HEK293 (cell line): ENCODE measurements at regions not wholly inside any gene's neighbourhood (a gene's known extent, or its start where the extent isn't known, plus 50 kb on each side); places are given as distances from the start of the nearest gene placed in this dataset.

Experiments used
- CTCF ChIA-PET: fragments of 350-600 bp; formaldehyde crosslinking; extraction: SDS; loops from one replicate; lab custom pipeline; 2021; ENCODE audit warnings: antibody characterized with exemption; lab: Yijun Ruan, JAX
- POLR2A ChIA-PET: fragments of 300-600 bp; formaldehyde crosslinking; extraction: SDS; loops from one replicate; lab custom pipeline; 2020; ENCODE audit warnings: antibody characterized with exemption, inconsistent platforms; lab: Yijun Ruan, JAX
- H3K27ac ChIP-seq: fragments of 200-500 bp; sonication (Bioruptor generic); 2 replicates; pipeline ENCODE4 v1.5.1; 2014; ENCODE audit warnings: low read depth, low read length, control low read depth, inconsistent platforms; ENCODE audit errors: extremely low read depth
- H3K36me3 ChIP-seq, 2 experiments: fragments of 200-500 bp in 1 of 2; sonication (Bioruptor generic) in 1 of 2; 1 replicate in 1 of 2; 2 replicates in 1 of 2; pipeline ENCODE4 v1.5.1; 2014 to 2017; ENCODE audit warnings: inconsistent platforms in 2 of 2, low read length in 2 of 2; ENCODE audit not compliant: control insufficient read depth in 2 of 2, insufficient read depth in 1 of 2
- H3K4me1 ChIP-seq: fragments of 200-500 bp; sonication (Bioruptor generic); 2 replicates; pipeline ENCODE4 v1.5.1; 2014; ENCODE audit warnings: mild to moderate bottlenecking, low read length, inconsistent platforms; ENCODE audit not compliant: control insufficient read depth, insufficient read depth
- H3K4me3 ChIP-seq: 2 replicates; pipeline ENCODE4 v1.5.1; 2011; ENCODE audit warnings: low read depth, mild to moderate bottlenecking, control low read depth, low read length, moderate library complexity
- H3K9me3 ChIP-seq: fragments of 200-500 bp; sonication (Bioruptor generic); 2 replicates; pipeline ENCODE4 v1.5.1; 2014; ENCODE audit warnings: low read depth, low read length, inconsistent platforms; ENCODE audit not compliant: control insufficient read depth, insufficient read depth
- GLIS2 ChIP-seq: fragments of 450-650 bp; formaldehyde crosslinking; IDR thresholded peaks from 2 replicates; pipeline ENCODE4 v1.5.1; 2016; ENCODE audit warnings: missing biosample characterization, missing genetic modification characterization
- IKZF3 ChIP-seq: fragments of 450-650 bp; IDR thresholded peaks from 2 replicates; pipeline ENCODE4 v1.5.0; 2018; ENCODE audit warnings: missing biosample characterization, mild to moderate bottlenecking, missing genetic modification characterization, moderate library complexity
- KLF10 ChIP-seq: fragments of 450-650 bp; IDR thresholded peaks from 2 replicates; pipeline ENCODE4 v1.5.1; 2018; ENCODE audit warnings: missing biosample characterization, mild to moderate bottlenecking, missing genetic modification characterization
- KLF8 ChIP-seq: fragments of 450-650 bp; formaldehyde crosslinking; IDR thresholded peaks from 2 replicates; pipeline ENCODE4 v1.5.1; 2016; ENCODE audit warnings: missing biosample characterization, missing genetic modification characterization
- MZF1 ChIP-seq: fragments of 450-650 bp; formaldehyde crosslinking; IDR thresholded peaks from 2 replicates; pipeline ENCODE4 v1.5.1; 2017; ENCODE audit warnings: missing biosample characterization, missing genetic modification characterization, borderline replicate concordance
- OVOL3 ChIP-seq: fragments of 450-650 bp; formaldehyde crosslinking; IDR thresholded peaks from 2 replicates; pipeline ENCODE4 v1.5.1; 2016; ENCODE audit warnings: missing biosample characterization, missing genetic modification characterization
- PATZ1 ChIP-seq: fragments of 450-650 bp; formaldehyde crosslinking; IDR thresholded peaks from 2 replicates; pipeline ENCODE4 v1.5.1; 2016; ENCODE audit warnings: missing biosample characterization, missing genetic modification characterization
- SCRT1 ChIP-seq: fragments of 450-650 bp; formaldehyde crosslinking; IDR thresholded peaks from 2 replicates; pipeline ENCODE4 v1.5.1; 2016; ENCODE audit warnings: missing biosample characterization, missing genetic modification characterization, borderline replicate concordance
- SP2 ChIP-seq: fragments of 450-650 bp; formaldehyde crosslinking; IDR thresholded peaks from 2 replicates; pipeline ENCODE4 v1.5.1; 2016; ENCODE audit warnings: missing biosample characterization, missing genetic modification characterization
- SP3 ChIP-seq: fragments of 450-650 bp; formaldehyde crosslinking; IDR thresholded peaks from 2 replicates; pipeline ENCODE4 v1.5.1; 2016; ENCODE audit warnings: missing biosample characterization, missing genetic modification characterization
- ZBTB20 ChIP-seq: fragments of 450-650 bp; formaldehyde crosslinking; IDR thresholded peaks from 2 replicates; pipeline ENCODE4 v1.5.1; 2016; ENCODE audit warnings: missing biosample characterization, missing genetic modification characterization
- ZBTB26 ChIP-seq: fragments of 450-650 bp; formaldehyde crosslinking; optimal IDR thresholded peaks from 2 replicates; pipeline ENCODE3; 2016; ENCODE audit warnings: missing biosample characterization, mild to moderate bottlenecking, missing genetic modification characterization
- ZBTB49 ChIP-seq: fragments of 450-650 bp; formaldehyde crosslinking; IDR thresholded peaks from 2 replicates; pipeline ENCODE4 v1.5.1; 2016; ENCODE audit warnings: missing biosample characterization, missing genetic modification characterization, low read depth
- ZBTB8A ChIP-seq: fragments of 450-650 bp; formaldehyde crosslinking; IDR thresholded peaks from 2 replicates; pipeline ENCODE4 v1.5.1; 2016; ENCODE audit warnings: missing biosample characterization, missing genetic modification characterization
- ZEB2 ChIP-seq: fragments of 450-650 bp; formaldehyde crosslinking; IDR thresholded peaks from 2 replicates; pipeline ENCODE4 v1.5.1; 2016; ENCODE audit warnings: missing biosample characterization, missing genetic modification characterization
- ZNF140 ChIP-seq: fragments of 450-650 bp; formaldehyde crosslinking; IDR thresholded peaks from 2 replicates; pipeline ENCODE4 v1.5.1; 2016; ENCODE audit warnings: missing biosample characterization, missing genetic modification characterization
- ZNF202 ChIP-seq: fragments of 450-650 bp; formaldehyde crosslinking; IDR thresholded peaks from 2 replicates; pipeline ENCODE4 v1.5.1; 2016; ENCODE audit warnings: missing biosample characterization, missing genetic modification characterization, borderline replicate concordance
- ZNF223 ChIP-seq: fragments of 450-650 bp; formaldehyde crosslinking; IDR thresholded peaks from 2 replicates; pipeline ENCODE4 v1.5.1; 2016; ENCODE audit warnings: missing biosample characterization, missing genetic modification characterization
- ZNF23 ChIP-seq: fragments of 450-650 bp; formaldehyde crosslinking; IDR thresholded peaks from 2 replicates; pipeline ENCODE4 v1.5.1; 2016; ENCODE audit warnings: missing biosample characterization, missing genetic modification characterization, borderline replicate concordance
- ZNF335 ChIP-seq: fragments of 450-650 bp; formaldehyde crosslinking; conservative IDR thresholded peaks from 2 replicates; pipeline ENCODE4 v1.5.1; 2016; ENCODE audit warnings: missing biosample characterization, missing genetic modification characterization
- ZNF549 ChIP-seq: fragments of 450-650 bp; IDR thresholded peaks from 2 replicates; pipeline ENCODE4 v1.5.1; 2018; ENCODE audit warnings: missing biosample characterization, missing genetic modification characterization, mild to moderate bottlenecking, inconsistent platforms, moderate library complexity
- ZNF623 ChIP-seq: fragments of 450-650 bp; formaldehyde crosslinking; IDR thresholded peaks from 2 replicates; pipeline ENCODE4 v1.5.1; 2016; ENCODE audit warnings: missing biosample characterization, missing genetic modification characterization
- ZNF624 ChIP-seq: fragments of 450-650 bp; formaldehyde crosslinking; IDR thresholded peaks from 2 replicates; pipeline ENCODE4 v1.5.1; 2017; ENCODE audit warnings: missing biosample characterization, missing genetic modification characterization
- ZNF658 ChIP-seq: fragments of 450-650 bp; formaldehyde crosslinking; IDR thresholded peaks from 2 replicates; pipeline ENCODE4; 2016; ENCODE audit warnings: missing biosample characterization, missing genetic modification characterization
- ZNF692 ChIP-seq: fragments of 450-650 bp; formaldehyde crosslinking; IDR thresholded peaks from 2 replicates; pipeline ENCODE4 v1.5.1; 2016; ENCODE audit warnings: missing biosample characterization, missing genetic modification characterization
- ZXDB ChIP-seq: fragments of 450-650 bp; formaldehyde crosslinking; IDR thresholded peaks from 2 replicates; pipeline ENCODE4 v1.5.1; 2016; ENCODE audit warnings: missing biosample characterization, missing genetic modification characterization

- TF ChIP-seq ZNF692 (peak; percentile 55; the same call in 1 of the 2 replicates), IKZF3 (tag by site-specific recombination) (0 out of 2 replicates have a peak, but pooled peaks have one; percentile 44), KLF10 (tag by site-specific recombination) (peak; percentile 91), GLIS2 (tag by site-specific recombination) (peak; percentile 66), ZNF202 (tag by site-specific recombination) (no peak), ZNF658 (tag by site-specific recombination) (no peak), ZBTB20 (peak; percentile 63), ZNF140 (no peak), ZBTB26 (tag by site-specific recombination) (peak; percentile 65)
Observed at GRCh38 chr9:36487482-36488388, 85.0 kb upstream of the MELK start (continued).

GRCh38 chr9:36486933-36487481 is 85.7 kb upstream of the MELK start:
- ChIA-PET CTCF (interaction anchor here (1.8 to 1.9 kb wide), 2 partner anchors 69 to 80 kb away, joined by 4 to 13 read pairs; no protein-coding TSS in a partner anchor), POLR2A (interaction anchor here (1.1 to 1.6 kb wide), 3 partner anchors 15 to 84 kb away, joined by 3 read pairs; no protein-coding TSS in a partner anchor)
- Histone ChIP-seq H3K4me3 (peak overlapping the region; percentile 91), H3K4me1 (peaks cover 8% of the 10 kb centered on the region), H3K9me3 (no peaks in the 10 kb centered on the region), H3K36me3 (peaks cover 0 to 4% of the 10 kb centered on the region in 2 experiments; a peak in 1 of 3 replicates), H3K27ac (peak overlapping the region; percentile 46; the same call in 1 of the 2 replicates)
- no peak for TF ChIP-seq ZNF549 (tag by site-specific recombination)
- no peak for TF ChIP-seq ZNF624 (tag by site-specific recombination)
- peak; percentile 40; the same call in 1 of the 2 replicates for TF ChIP-seq SP3 (tag by site-specific recombination)
- peak; percentile 49 for TF ChIP-seq PATZ1 (tag by site-specific recombination)
- no peak for TF ChIP-seq OVOL3 (tag by site-specific recombination)
- TF ChIP-seq ZBTB26 (tag by site-specific recombination), result peak; percentile 47
- TF ChIP-seq GLIS2 (tag by site-specific recombination), result peak; percentile 46
- TF ChIP-seq ZNF623 (tag by site-specific recombination), result no peak
- no peak for TF ChIP-seq ZBTB49
- no peak for TF ChIP-seq MZF1
- TF ChIP-seq ZEB2 (tag by site-specific recombination), result no peak; the same call in 1 of the 2 replicates
- TF ChIP-seq ZXDB (tag by site-specific recombination), result peak; percentile 43; the same call in 1 of the 2 replicates
- TF ChIP-seq SCRT1 (tag by site-specific recombination), result no peak
- TF ChIP-seq ZNF23, result no peak
- no peak for TF ChIP-seq ZNF658 (tag by site-specific recombination)
- 0 out of 2 replicates have a peak, but pooled peaks have one; percentile 29 for TF ChIP-seq ZNF223 (tag by site-specific recombination)
- TF ChIP-seq ZBTB8A (tag by site-specific recombination), result no peak; the same call in 1 of the 2 replicates
- peak; percentile 6; the same call in 1 of the 2 replicates for TF ChIP-seq ZNF335 (tag by site-specific recombination)
- peak; percentile 20; the same call in 1 of the 2 replicates for TF ChIP-seq KLF8 (tag by site-specific recombination)
- TF ChIP-seq SP2 (tag by site-specific recombination), result peak; percentile 54
